ENCODE measurements at regions not wholly inside any gene's neighbourhood (a gene's known extent, or its start where the extent isn't known, plus 50 kb on each side); places are given as distances from the start of the nearest gene placed in this dataset.

GRCh38 chr4:174436377-174436776 is 85.9 kb downstream of the HPGD start:
- TF ChIP-seq CTCF (IDR thresholded peaks at IDR 0.05), result no peak
- no peak for TF ChIP-seq POLR2A (IDR thresholded peaks at IDR 0.05)

Data from heart left ventricle (tissue), 13 donors.